ENCODE measurements at regions not wholly inside any gene's neighbourhood (a gene's known extent, or its start where the extent isn't known, plus 50 kb on each side); places are given as distances from the start of the nearest gene placed in this dataset.

GRCh38 chr5:125499636-125500332 lies 753.3 kb upstream of the ZNF608 start:
- no peak for DNase-seq

- DNase-seq: no peak
Measured at GRCh38 chr5:125501396-125501795, 755.0 kb upstream of the ZNF608 start.

GRCh38 chr5:125503946-125504345 lies 757.5 kb upstream of the ZNF608 start:
- DNase-seq: no peak

GRCh38 chr5:125505115-125505514 lies 758.7 kb upstream of the ZNF608 start:
- no peak for DNase-seq

GRCh38 chr5:125506124-125506523 lies 759.7 kb upstream of the ZNF608 start:
- DNase-seq: no peak

GRCh38 chr5:125508225-125508624 lies 761.8 kb upstream of the ZNF608 start:
- DNase-seq: no peak

- DNase-seq: no peak
Measured at GRCh38 chr5:125510651-125511050, 764.2 kb upstream of the ZNF608 start.

GRCh38 chr5:125517973-125518550 lies 771.6 kb upstream of the ZNF608 start:
- no peak for DNase-seq

- DNase-seq: no peak
Measured at GRCh38 chr5:125521289-125521688, 774.9 kb upstream of the ZNF608 start.

GRCh38 chr5:125525356-125525755 lies 778.9 kb upstream of the ZNF608 start:
- no peak for DNase-seq

- DNase-seq: no peak
Measured at GRCh38 chr5:125526966-125527365, 780.5 kb upstream of the ZNF608 start.

GRCh38 chr5:125528881-125529280 lies 782.4 kb upstream of the ZNF608 start:
- DNase-seq: no peak

- no peak for DNase-seq
Measured at GRCh38 chr5:125530833-125531615, 784.6 kb upstream of the ZNF608 start.

GRCh38 chr5:125536095-125536494 lies 789.7 kb upstream of the ZNF608 start:
- no peak for DNase-seq

- DNase-seq: no peak
Measured at GRCh38 chr5:125536582-125536981, 790.1 kb upstream of the ZNF608 start.

- DNase-seq: no peak
Measured at GRCh38 chr5:125537661-125538060, 791.2 kb upstream of the ZNF608 start.

- DNase-seq: no peak
Measured at GRCh38 chr5:125538469-125538868, 792.0 kb upstream of the ZNF608 start.

- DNase-seq: no peak
Measured at GRCh38 chr5:125541085-125541484, 794.6 kb upstream of the ZNF608 start.

GRCh38 chr5:125549322-125549911 lies 803.0 kb upstream of the ZNF608 start:
- peak; percentile 10 to 14 for DNase-seq

GRCh38 chr5:125550274-125550673 lies 803.8 kb upstream of the ZNF608 start:
- peak; percentile 18 to 30 for DNase-seq

GRCh38 chr5:125551246-125551645 lies 804.8 kb upstream of the ZNF608 start:
- DNase-seq: no peak

GRCh38 chr5:125551797-125552196 lies 805.4 kb upstream of the ZNF608 start:
- DNase-seq: no peak

GRCh38 chr5:125552486-125552885 lies 806.0 kb upstream of the ZNF608 start:
- DNase-seq: no peak

Data from right lung (tissue), 2 donors.